ENCODE measurements at regions not wholly inside any gene's neighbourhood (a gene's known extent, or its start where the extent isn't known, plus 50 kb on each side); places are given as distances from the start of the nearest gene placed in this dataset.

DNA sequence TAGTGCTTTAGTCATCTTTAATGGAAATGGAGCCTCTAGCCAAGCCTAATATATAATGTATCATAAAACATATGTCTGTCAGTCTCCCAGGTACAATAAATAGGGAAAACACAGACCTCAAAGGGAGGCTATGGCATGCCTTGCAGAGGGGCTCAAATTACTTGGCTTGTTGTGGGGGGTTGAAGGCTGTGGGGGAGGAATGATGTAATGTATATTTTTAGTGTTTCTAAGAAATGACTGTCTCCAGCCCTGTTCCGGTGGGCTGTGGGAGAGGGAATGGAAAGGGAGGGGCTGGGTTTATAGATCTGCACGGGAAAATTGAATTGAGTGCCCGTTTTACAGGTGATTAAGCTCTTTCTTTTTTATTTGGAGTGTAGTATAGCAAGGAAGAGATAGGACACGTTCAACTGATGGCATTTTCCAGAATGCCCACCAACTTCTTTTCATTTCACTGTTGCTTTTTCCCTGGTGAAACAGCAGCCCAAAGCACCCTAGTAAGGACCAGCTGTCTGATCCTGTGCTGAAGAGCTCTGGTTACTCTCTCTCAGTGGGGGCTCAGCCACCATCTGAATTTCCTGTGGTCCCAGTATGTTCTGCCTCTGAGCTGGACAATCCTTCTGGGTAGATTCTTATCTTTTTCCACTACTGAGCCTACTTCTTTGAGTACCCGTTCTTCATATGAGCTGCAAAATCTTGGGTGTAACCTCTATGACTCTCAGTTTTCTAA is 220.7 kb upstream of the CASK start:
- H3K36me3 Mint-ChIP-seq, result peaks cover 0 to 9% (median 3%) of the 10 kb centered on the region in 5 donors
- H3K27ac ChIP-seq (ENCODE audit: low read depth, low read length), result no peak overlapping the region
- H3K9me3 ChIP-seq (ENCODE audit: control insufficient read depth in 2 of 3, low read length in 3 of 3), result no peaks in the 10 kb centered on the region
- H3K4me3 ChIP-seq (ENCODE audit: low read length), result no peak overlapping the region
- H3K36me3 ChIP-seq (ENCODE audit: control insufficient read depth in 2 of 3, insufficient read depth in 3 of 3, low read length in 3 of 3), result no peaks in the 10 kb centered on the region
- no peaks in the 10 kb centered on the region for H3K4me1 Mint-ChIP-seq
- CTCF ChIA-PET, result no interaction called here
- no peak overlapping the region for H3K27ac Mint-ChIP-seq
- H3K27me3 ChIP-seq (ENCODE audit: control insufficient read depth in 2 of 2, insufficient read depth in 2 of 2, low read length in 2 of 2), result no peaks in the 10 kb centered on the region
- H3K4me1 ChIP-seq (ENCODE audit: control insufficient read depth in 2 of 2, insufficient read depth in 2 of 2, low read length in 2 of 2), result no peaks in the 10 kb centered on the region
- intact Hi-C loops (cut with micrococcal nuclease), result no loop called here
- POLR2A ChIA-PET, result no interaction called here
- ATAC-seq, result no peak
- no peak overlapping the region for H3K4me3 Mint-ChIP-seq
- DNase-seq, result no peak
- no peaks in the 10 kb centered on the region for H3K27me3 Mint-ChIP-seq
- H3K9me3 Mint-ChIP-seq, result peaks cover 0 to 26% (median 7%) of the 10 kb centered on the region in 11 donors

DNA sequence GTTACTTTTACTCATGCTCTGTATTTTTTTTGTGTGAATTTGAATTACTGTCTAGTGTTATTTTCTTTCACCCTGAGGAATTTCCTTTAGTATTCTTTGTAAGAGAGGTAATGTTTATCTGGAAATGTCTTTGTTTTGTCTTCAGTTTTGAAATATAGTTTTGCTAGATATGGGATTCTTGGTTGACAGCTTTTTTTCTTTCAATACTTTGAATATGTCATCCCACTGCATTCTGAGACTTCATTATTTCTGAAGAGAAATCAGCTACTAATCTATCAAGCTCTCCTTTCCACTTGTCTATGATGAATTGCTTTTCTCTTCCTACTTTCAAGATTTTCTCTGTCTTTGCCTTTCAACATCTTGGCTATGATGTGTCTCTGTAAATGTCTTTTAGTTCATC is 217.0 kb upstream of the CASK start:
- H3K36me3 ChIP-seq (ENCODE audit: control insufficient read depth in 2 of 3, insufficient read depth in 3 of 3, low read length in 3 of 3), result no peaks in the 10 kb centered on the region
- Mint-ChIP-seq H3K36me3 (peaks cover 0 to 19% (median 3%) of the 10 kb centered on the region in 5 donors), H3K9me3 (peaks cover 4 to 59% (median 17%) of the 10 kb centered on the region in 11 donors), H3K27me3 (peaks cover 0 to 4% (median 0%) of the 10 kb centered on the region in 5 donors), H3K4me3 (no peak overlapping the region), H3K4me1 (no peaks in the 10 kb centered on the region), H3K27ac (no peak overlapping the region)
- intact Hi-C loops (cut with micrococcal nuclease), result no loop called here
- CTCF ChIA-PET, result no interaction called here
- no peak overlapping the region for H3K27ac ChIP-seq (ENCODE audit: low read depth, low read length)
- POLR2A ChIA-PET, result no interaction called here
- H3K4me3 ChIP-seq (ENCODE audit: low read length), result no peak overlapping the region
- ATAC-seq (no peak), DNase-seq (no peak)
- H3K9me3 ChIP-seq (ENCODE audit: control insufficient read depth in 2 of 3, low read length in 3 of 3), result no peaks in the 10 kb centered on the region
- H3K4me1 ChIP-seq (ENCODE audit: control insufficient read depth in 2 of 2, insufficient read depth in 2 of 2, low read length in 2 of 2), result no peaks in the 10 kb centered on the region
- H3K27me3 ChIP-seq (ENCODE audit: control insufficient read depth in 2 of 2, insufficient read depth in 2 of 2, low read length in 2 of 2), result no peaks in the 10 kb centered on the region

DNA sequence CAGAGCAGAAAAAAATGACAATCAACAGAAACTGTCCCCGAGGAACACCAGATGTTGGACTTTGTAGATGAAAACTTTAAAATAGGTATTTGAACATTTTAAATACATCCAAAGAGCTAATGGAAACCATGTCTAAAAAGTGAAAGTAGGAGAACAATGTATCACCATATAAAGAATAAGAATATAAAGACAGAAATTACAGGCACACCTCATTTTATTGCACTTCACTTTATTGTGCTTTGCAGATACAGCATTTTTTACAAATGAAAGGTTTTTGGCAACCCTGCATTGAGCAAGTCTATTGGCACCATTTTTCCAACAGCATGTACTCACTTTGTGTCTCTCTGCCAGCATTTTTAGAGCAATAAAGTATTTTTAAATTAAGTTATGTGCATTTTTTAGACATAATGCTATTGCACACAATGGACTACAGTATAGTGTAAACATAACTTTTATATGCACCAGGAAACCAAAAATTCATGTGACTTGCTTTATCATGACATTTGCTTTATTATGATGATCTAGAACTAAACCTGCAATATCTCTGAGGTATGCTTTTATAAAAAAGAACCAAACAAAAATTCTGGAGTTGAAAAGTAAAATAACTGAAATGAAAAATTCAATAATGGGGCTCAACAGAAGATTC is 212.4 kb upstream of the CASK start:
- Mint-ChIP-seq H3K9me3 (peaks cover 3 to 45% (median 10%) of the 10 kb centered on the region in 11 donors), H3K4me3 (no peak overlapping the region), H3K4me1 (peaks cover 0 to 21% (median 0%) of the 10 kb centered on the region in 7 donors), H3K27me3 (peaks cover 0 to 4% (median 0%) of the 10 kb centered on the region in 5 donors), H3K27ac (no peak overlapping the region), H3K36me3 (peaks cover 0 to 25% (median 3%) of the 10 kb centered on the region in 5 donors)
- Histone ChIP-seq H3K27me3 (ENCODE audit: control insufficient read depth in 2 of 2, insufficient read depth in 2 of 2, low read length in 2 of 2) (no peaks in the 10 kb centered on the region), H3K36me3 (ENCODE audit: control insufficient read depth in 2 of 3, insufficient read depth in 3 of 3, low read length in 3 of 3) (no peaks in the 10 kb centered on the region), H3K9me3 (ENCODE audit: control insufficient read depth in 2 of 3, low read length in 3 of 3) (no peaks in the 10 kb centered on the region), H3K4me1 (ENCODE audit: control insufficient read depth in 2 of 2, insufficient read depth in 2 of 2, low read length in 2 of 2) (no peaks in the 10 kb centered on the region), H3K4me3 (ENCODE audit: low read length) (no peak overlapping the region), H3K27ac (ENCODE audit: low read depth, low read length) (no peak overlapping the region)
- intact Hi-C loops (cut with micrococcal nuclease), result no loop called here
- CTCF ChIA-PET, result no interaction called here
- ATAC-seq (no peak), DNase-seq (no peak)
- POLR2A ChIA-PET, result no interaction called here

DNA sequence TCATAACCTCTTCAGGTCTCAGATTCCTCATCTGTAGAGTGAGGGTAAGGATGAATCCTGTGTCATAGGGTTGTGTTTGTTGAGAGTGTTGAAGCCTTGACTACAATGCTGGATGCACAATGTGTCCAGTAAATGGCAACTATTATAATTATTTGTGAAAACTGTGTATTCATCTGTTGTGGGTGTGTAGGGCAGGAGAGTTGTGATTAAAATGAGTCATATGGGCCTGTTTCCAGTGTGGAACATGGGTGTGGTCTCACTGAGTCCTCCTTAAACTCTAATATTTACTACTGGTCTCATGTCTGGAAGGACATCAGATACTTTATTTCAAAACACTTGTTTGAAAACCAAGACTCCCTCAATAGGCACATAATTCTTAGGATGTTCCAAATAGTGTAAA is 208.5 kb upstream of the CASK start:
- H3K27me3 Mint-ChIP-seq, result no peaks in the 10 kb centered on the region
- Histone ChIP-seq H3K4me1 (ENCODE audit: control insufficient read depth in 2 of 2, insufficient read depth in 2 of 2, low read length in 2 of 2) (peaks cover 9 to 20% of the 10 kb centered on the region in 2 donors), H3K9me3 (ENCODE audit: control insufficient read depth in 2 of 3, low read length in 3 of 3) (no peaks in the 10 kb centered on the region), H3K27me3 (ENCODE audit: control insufficient read depth in 2 of 2, insufficient read depth in 2 of 2, low read length in 2 of 2) (no peaks in the 10 kb centered on the region), H3K27ac (ENCODE audit: low read depth, low read length) (no peak overlapping the region), H3K36me3 (ENCODE audit: control insufficient read depth in 2 of 3, insufficient read depth in 3 of 3, low read length in 3 of 3) (no peaks in the 10 kb centered on the region), H3K4me3 (ENCODE audit: low read length) (no peak overlapping the region)
- H3K36me3 Mint-ChIP-seq, result peaks cover 0 to 17% (median 0%) of the 10 kb centered on the region in 5 donors
- ATAC-seq (no peak), DNase-seq (no peak)
- ChIA-PET CTCF (no interaction called here), POLR2A (interaction anchor here (0.7 kb wide), 1 partner anchor 330 kb away, joined by 3 read pairs; no protein-coding TSS in a partner anchor)
- intact Hi-C loops (cut with micrococcal nuclease), result no loop called here
- peaks cover 13 to 58% (median 29%) of the 10 kb centered on the region in 7 donors for H3K4me1 Mint-ChIP-seq
- no peak overlapping the region for H3K4me3 Mint-ChIP-seq
- H3K9me3 Mint-ChIP-seq, result peaks cover 0 to 13% (median 4%) of the 10 kb centered on the region in 11 donors
- no peak overlapping the region for H3K27ac Mint-ChIP-seq

DNA sequence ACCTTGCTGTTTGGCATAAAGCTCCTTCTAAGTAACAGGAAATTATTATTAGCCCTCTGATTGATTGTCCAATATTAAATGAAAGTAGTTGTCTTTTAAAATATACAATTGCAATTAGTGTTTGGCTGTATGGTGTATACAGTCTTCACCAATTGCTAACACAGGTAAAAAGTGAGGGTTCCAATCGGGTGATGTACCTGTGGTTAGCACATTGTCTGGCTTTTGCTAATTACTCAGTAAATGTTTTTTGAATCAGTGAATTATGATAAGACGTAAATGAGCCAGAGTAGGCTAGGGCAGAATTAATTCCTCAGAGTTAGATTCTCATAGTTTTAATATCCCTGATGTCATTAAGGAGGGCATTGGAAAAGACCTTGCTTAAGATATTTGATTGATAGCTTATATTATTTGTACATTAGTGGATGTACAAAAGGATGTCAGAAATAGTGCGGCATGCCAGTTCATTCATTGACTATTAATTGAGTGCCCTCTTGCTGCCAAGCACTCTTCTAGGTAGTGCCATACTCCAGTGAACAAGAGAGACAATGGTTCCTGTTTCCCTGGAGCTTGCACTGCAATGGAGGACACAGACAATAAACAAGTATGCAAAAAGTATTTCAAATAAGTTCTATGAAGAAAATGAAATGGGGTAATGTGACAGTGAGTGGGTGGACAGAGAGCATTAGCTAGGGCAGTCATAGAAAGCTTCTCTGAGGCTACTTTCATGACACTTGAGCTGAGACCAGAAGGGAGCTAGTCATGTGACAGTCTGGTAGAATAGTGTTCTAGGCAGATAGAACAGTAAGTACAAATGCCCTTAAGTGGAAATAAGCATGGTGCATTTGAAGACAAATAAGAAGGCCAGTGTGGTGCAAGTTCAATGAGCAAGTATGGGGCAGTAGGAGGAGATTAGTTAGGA is 205.9 kb upstream of the CASK start:
- Histone ChIP-seq H3K9me3 (ENCODE audit: control insufficient read depth in 2 of 3, low read length in 3 of 3) (no peaks in the 10 kb centered on the region), H3K27ac (ENCODE audit: low read depth, low read length) (no peak overlapping the region), H3K27me3 (ENCODE audit: control insufficient read depth in 2 of 2, insufficient read depth in 2 of 2, low read length in 2 of 2) (no peaks in the 10 kb centered on the region), H3K4me1 (ENCODE audit: control insufficient read depth in 2 of 2, insufficient read depth in 2 of 2, low read length in 2 of 2) (peaks cover 9 to 20% of the 10 kb centered on the region in 2 donors), H3K36me3 (ENCODE audit: control insufficient read depth in 2 of 3, insufficient read depth in 3 of 3, low read length in 3 of 3) (no peaks in the 10 kb centered on the region), H3K4me3 (ENCODE audit: low read length) (no peak overlapping the region)
- Mint-ChIP-seq H3K27me3 (no peaks in the 10 kb centered on the region), H3K36me3 (peaks cover 0 to 17% (median 0%) of the 10 kb centered on the region in 5 donors), H3K4me3 (peak overlapping the region in 5 of 10 donors; percentile 21 to 57 (median 40)), H3K27ac (peak overlapping the region in 4 of 9 donors; percentile 5 to 92 (median 49)), H3K4me1 (peaks cover 13 to 75% (median 29%) of the 10 kb centered on the region in 7 donors), H3K9me3 (peaks cover 0 to 13% (median 0%) of the 10 kb centered on the region in 11 donors)
- ChIA-PET CTCF (no interaction called here), POLR2A (no interaction called here)
- intact Hi-C loops (cut with micrococcal nuclease), result loop anchor here in 1 of 2 donors (5.0 to 10.0 kb wide), 2 partner anchors 207 to 816 kb away; partner anchors contain the start of gene CASK
- DNase-seq (no peak), ATAC-seq (no peak)

DNA sequence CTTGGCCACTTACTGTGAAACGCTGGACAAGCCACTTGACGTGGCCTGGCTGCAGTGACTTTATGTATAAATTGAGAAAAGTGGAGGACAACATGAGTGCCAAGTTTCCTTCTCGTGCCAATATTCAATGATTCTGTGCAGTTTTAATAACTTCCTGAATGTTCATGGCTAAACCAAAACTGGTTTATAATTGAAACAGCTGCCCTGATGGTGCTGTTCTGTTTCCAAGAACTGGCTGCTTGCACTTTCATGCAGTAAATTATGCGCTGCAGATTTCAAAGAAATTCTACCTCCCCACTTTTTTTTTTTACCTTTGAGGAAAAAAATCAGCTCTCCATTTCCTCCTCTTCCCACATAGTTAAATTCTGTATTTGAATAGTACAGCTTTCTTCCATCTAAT is 205.2 kb upstream of the CASK start:
- H3K4me3 Mint-ChIP-seq, result peak overlapping the region in 5 of 10 donors; percentile 21 to 57 (median 40)
- DNase-seq, result no peak

More for the DNA sequence above, 205.2 kb upstream of the CASK start:
- CTCF ChIA-PET, result no interaction called here
- Histone ChIP-seq H3K4me3 (ENCODE audit: low read length) (no peak overlapping the region), H3K27me3 (ENCODE audit: control insufficient read depth in 2 of 2, insufficient read depth in 2 of 2, low read length in 2 of 2) (no peaks in the 10 kb centered on the region), H3K36me3 (ENCODE audit: control insufficient read depth in 2 of 3, insufficient read depth in 3 of 3, low read length in 3 of 3) (no peaks in the 10 kb centered on the region), H3K9me3 (ENCODE audit: control insufficient read depth in 2 of 3, low read length in 3 of 3) (no peaks in the 10 kb centered on the region), H3K27ac (ENCODE audit: low read depth, low read length) (no peak overlapping the region), H3K4me1 (ENCODE audit: control insufficient read depth in 2 of 2, insufficient read depth in 2 of 2, low read length in 2 of 2) (peaks cover 9 to 20% of the 10 kb centered on the region in 2 donors)
- intact Hi-C loops (cut with micrococcal nuclease), result loop anchor here in 1 of 2 donors (5.0 to 10.0 kb wide), 2 partner anchors 206 to 816 kb away; partner anchors contain the start of gene CASK
- no peak for ATAC-seq
- H3K27me3 Mint-ChIP-seq, result no peaks in the 10 kb centered on the region
- H3K9me3 Mint-ChIP-seq, result peaks cover 0 to 18% (median 0%) of the 10 kb centered on the region in 11 donors
- H3K4me1 Mint-ChIP-seq, result peaks cover 13 to 75% (median 29%) of the 10 kb centered on the region in 7 donors
- peaks cover 0 to 20% (median 0%) of the 10 kb centered on the region in 5 donors for H3K36me3 Mint-ChIP-seq
- POLR2A ChIA-PET, result no interaction called here
- H3K27ac Mint-ChIP-seq, result peak overlapping the region in 5 of 9 donors; percentile 20 to 92 (median 62)
